ENCODE measurements at regions not wholly inside any gene's neighbourhood (a gene's known extent, or its start where the extent isn't known, plus 50 kb on each side); places are given as distances from the start of the nearest gene placed in this dataset.
A peak's percentile ranks its signal among the peaks of the same experiment; 100 is the strongest.

DNA sequence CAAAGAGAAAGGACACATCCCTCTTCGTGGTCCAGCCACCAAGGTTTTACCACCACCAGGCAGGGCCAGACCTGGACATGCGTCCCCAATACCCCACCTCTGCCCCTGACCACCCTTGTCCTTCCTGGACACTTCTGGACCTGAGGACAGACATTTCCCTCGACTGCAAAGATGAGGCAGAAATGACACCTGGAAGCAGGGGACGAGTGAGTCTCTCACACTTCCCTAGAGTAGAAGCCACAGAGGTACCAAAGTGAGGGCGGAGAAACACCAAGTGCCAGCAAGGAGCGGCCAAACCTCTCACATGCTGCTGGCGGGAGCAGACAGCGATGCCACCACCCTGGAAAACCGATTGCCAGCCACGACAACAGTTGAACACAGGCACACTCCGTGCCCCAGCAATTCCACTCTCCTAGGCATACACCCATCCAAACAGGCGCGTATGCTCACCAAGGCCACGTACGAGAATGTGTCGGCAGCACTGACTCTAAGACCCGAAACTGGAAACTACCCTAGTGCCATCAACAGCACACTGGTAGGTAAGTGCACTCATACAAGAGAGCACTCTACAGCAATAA, 207.0 kb upstream of the NSMCE3 start:
- Histone ChIP-seq H3K9ac (ENCODE audit: low read length) (no peak overlapping the region), H2BK12ac (ENCODE audit: low read length) (no peak overlapping the region), H3K4ac (ENCODE audit: low read depth, low read length) (no peak overlapping the region), H3K27me3 (ENCODE audit: insufficient read depth, low read length) (no peaks in the 10 kb centered on the region), H3K4me2 (ENCODE audit: low read length) (no peak overlapping the region), H4K12ac (ENCODE audit: low read depth, low read length) (no peak overlapping the region), H3K27ac (ENCODE audit: low read depth, low read length) (no peak overlapping the region), H2AK5ac (ENCODE audit: low read length) (no peak overlapping the region), H3K79me2 (ENCODE audit: control insufficient read depth, insufficient read depth, low read length, poor library complexity) (no peaks in the 10 kb centered on the region), H3K23ac (ENCODE audit: low read length) (no peak overlapping the region), H3K9me3 (ENCODE audit: insufficient read depth, low read depth, low read length) (no peaks in the 10 kb centered on the region), H3K4me1 (ENCODE audit: control insufficient read depth in 1 of 2, insufficient read depth in 2 of 2, low read length in 2 of 2) (no peaks in the 10 kb centered on the region), H2BK5ac (ENCODE audit: low read depth, low read length, poor library complexity) (no peak overlapping the region), H3K14ac (ENCODE audit: low read length) (no peak overlapping the region), H3K36me3 (ENCODE audit: control insufficient read depth in 1 of 2, insufficient read depth in 2 of 2, low read length in 2 of 2) (no peaks in the 10 kb centered on the region), H4K8ac (ENCODE audit: low read depth, low read length) (no peak overlapping the region), H2BK120ac (ENCODE audit: insufficient read depth, low read length, poor library complexity) (no peak overlapping the region), H3K4me3 (ENCODE audit: low read depth, low read length) (no peak overlapping the region), H3K79me1 (ENCODE audit: low read length) (no peaks in the 10 kb centered on the region), H3K18ac (ENCODE audit: low read length) (no peak overlapping the region), H2AFZ (ENCODE audit: insufficient read depth, low read length, poor library complexity) (no peak overlapping the region), H4K91ac (ENCODE audit: low read depth, low read length) (no peak overlapping the region)
- DNase-seq = no peak
- WGBS (ENCODE audit: extremely low coverage, insufficient coverage, insufficient read length) = no CpG with 5 or more reads among the region's 17 CpGs

DNA sequence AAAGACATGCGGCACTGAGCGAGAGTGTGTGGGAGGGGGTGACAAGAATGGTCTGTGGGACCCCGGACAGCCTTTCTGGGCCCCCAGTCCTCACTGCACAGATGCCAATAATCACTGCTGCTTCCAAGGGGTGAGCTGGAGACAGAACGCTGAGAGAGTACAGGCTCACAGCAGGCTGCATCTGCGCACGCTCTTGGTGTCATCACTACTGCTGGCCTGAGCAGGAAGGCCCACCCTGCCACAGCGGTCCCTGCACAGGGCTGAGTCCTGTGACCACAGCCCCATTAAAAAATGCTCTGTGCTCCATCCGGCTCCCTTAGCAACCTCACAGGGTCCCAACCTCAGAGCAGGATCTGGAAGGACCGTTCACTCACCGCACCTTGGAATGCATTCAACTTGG, 205.5 kb upstream of the NSMCE3 start:
- Histone ChIP-seq H2BK12ac (ENCODE audit: low read length) (no peak overlapping the region), H3K79me2 (ENCODE audit: control insufficient read depth, insufficient read depth, low read length, poor library complexity) (no peaks in the 10 kb centered on the region), H4K8ac (ENCODE audit: low read depth, low read length) (no peak overlapping the region), H3K18ac (ENCODE audit: low read length) (no peak overlapping the region), H2AK5ac (ENCODE audit: low read length) (no peak overlapping the region), H2AFZ (ENCODE audit: insufficient read depth, low read length, poor library complexity) (no peak overlapping the region), H3K9me3 (ENCODE audit: insufficient read depth, low read depth, low read length) (no peaks in the 10 kb centered on the region), H3K4me2 (ENCODE audit: low read length) (no peak overlapping the region), H3K14ac (ENCODE audit: low read length) (no peak overlapping the region), H3K9ac (ENCODE audit: low read length) (peak overlapping the region; percentile 21), H3K4ac (ENCODE audit: low read depth, low read length) (no peak overlapping the region), H2BK120ac (ENCODE audit: insufficient read depth, low read length, poor library complexity) (no peak overlapping the region), H3K79me1 (ENCODE audit: low read length) (no peaks in the 10 kb centered on the region), H3K4me3 (ENCODE audit: low read depth, low read length) (no peak overlapping the region), H3K27me3 (ENCODE audit: insufficient read depth, low read length) (no peaks in the 10 kb centered on the region), H3K36me3 (ENCODE audit: control insufficient read depth in 1 of 2, insufficient read depth in 2 of 2, low read length in 2 of 2) (no peaks in the 10 kb centered on the region), H4K12ac (ENCODE audit: low read depth, low read length) (no peak overlapping the region), H3K23ac (ENCODE audit: low read length) (no peak overlapping the region), H4K91ac (ENCODE audit: low read depth, low read length) (no peak overlapping the region), H3K27ac (ENCODE audit: low read depth, low read length) (no peak overlapping the region), H2BK5ac (ENCODE audit: low read depth, low read length, poor library complexity) (no peak overlapping the region), H3K4me1 (ENCODE audit: control insufficient read depth in 1 of 2, insufficient read depth in 2 of 2, low read length in 2 of 2) (no peaks in the 10 kb centered on the region)
- DNase-seq = no peak
- no CpG with 5 or more reads among the region's 10 CpGs for WGBS (ENCODE audit: extremely low coverage, insufficient coverage, insufficient read length)

DNA sequence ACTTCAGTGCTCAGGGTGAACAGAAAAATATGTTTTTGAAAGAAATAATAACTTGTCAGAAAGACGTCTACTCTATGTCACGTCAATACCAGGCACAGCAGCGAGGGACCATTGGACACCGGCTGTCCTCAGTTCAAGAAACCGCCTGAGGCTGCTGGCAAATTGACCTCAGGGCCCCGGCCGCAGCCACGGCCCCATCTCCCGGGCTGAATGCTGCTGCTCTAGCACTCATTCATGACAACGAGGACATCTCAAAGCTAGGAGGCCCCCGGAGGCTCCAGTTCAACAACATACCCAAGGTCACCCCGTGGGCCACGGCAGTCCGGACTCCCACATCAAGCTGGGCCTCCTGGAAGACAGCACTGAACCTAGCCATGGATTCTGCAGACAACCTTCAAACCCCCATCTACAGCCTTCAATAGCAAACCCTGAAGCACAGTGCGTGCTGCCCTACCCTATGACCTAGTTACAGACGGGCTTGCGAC, 204.0 kb upstream of the NSMCE3 start:
- no peak overlapping the region for H4K91ac ChIP-seq (ENCODE audit: low read depth, low read length)
- no peak overlapping the region for H3K27ac ChIP-seq (ENCODE audit: low read depth, low read length)
- no peak overlapping the region for H4K12ac ChIP-seq (ENCODE audit: low read depth, low read length)
- H3K79me1 ChIP-seq (ENCODE audit: low read length) = no peaks in the 10 kb centered on the region
- H2BK5ac ChIP-seq (ENCODE audit: low read depth, low read length, poor library complexity) = no peak overlapping the region
- no peaks in the 10 kb centered on the region for H3K9me3 ChIP-seq (ENCODE audit: insufficient read depth, low read depth, low read length)
- H4K8ac ChIP-seq (ENCODE audit: low read depth, low read length) = no peak overlapping the region
- no peak overlapping the region for H2AK5ac ChIP-seq (ENCODE audit: low read length)
- H3K4ac ChIP-seq (ENCODE audit: low read depth, low read length) = no peak overlapping the region
- H2BK120ac ChIP-seq (ENCODE audit: insufficient read depth, low read length, poor library complexity) = no peak overlapping the region
- no peak overlapping the region for H3K9ac ChIP-seq (ENCODE audit: low read length)
- H3K36me3 ChIP-seq (ENCODE audit: control insufficient read depth in 1 of 2, insufficient read depth in 2 of 2, low read length in 2 of 2) = no peaks in the 10 kb centered on the region
- no peak overlapping the region for H2BK12ac ChIP-seq (ENCODE audit: low read length)
- H3K18ac ChIP-seq (ENCODE audit: low read length) = no peak overlapping the region
- no peak overlapping the region for H3K23ac ChIP-seq (ENCODE audit: low read length)
- H3K4me1 ChIP-seq (ENCODE audit: control insufficient read depth in 1 of 2, insufficient read depth in 2 of 2, low read length in 2 of 2) = no peaks in the 10 kb centered on the region
- no peak overlapping the region for H3K4me2 ChIP-seq (ENCODE audit: low read length)
- no peak overlapping the region for H2AFZ ChIP-seq (ENCODE audit: insufficient read depth, low read length, poor library complexity)
- no peak overlapping the region for H3K4me3 ChIP-seq (ENCODE audit: low read depth, low read length)
- no peak for DNase-seq
- H3K27me3 ChIP-seq (ENCODE audit: insufficient read depth, low read length) = no peaks in the 10 kb centered on the region
- H3K14ac ChIP-seq (ENCODE audit: low read length) = no peak overlapping the region
- H3K79me2 ChIP-seq (ENCODE audit: control insufficient read depth, insufficient read depth, low read length, poor library complexity) = no peaks in the 10 kb centered on the region
- no CpG with 5 or more reads among the region's 17 CpGs for WGBS (ENCODE audit: extremely low coverage, insufficient coverage, insufficient read length)

DNA sequence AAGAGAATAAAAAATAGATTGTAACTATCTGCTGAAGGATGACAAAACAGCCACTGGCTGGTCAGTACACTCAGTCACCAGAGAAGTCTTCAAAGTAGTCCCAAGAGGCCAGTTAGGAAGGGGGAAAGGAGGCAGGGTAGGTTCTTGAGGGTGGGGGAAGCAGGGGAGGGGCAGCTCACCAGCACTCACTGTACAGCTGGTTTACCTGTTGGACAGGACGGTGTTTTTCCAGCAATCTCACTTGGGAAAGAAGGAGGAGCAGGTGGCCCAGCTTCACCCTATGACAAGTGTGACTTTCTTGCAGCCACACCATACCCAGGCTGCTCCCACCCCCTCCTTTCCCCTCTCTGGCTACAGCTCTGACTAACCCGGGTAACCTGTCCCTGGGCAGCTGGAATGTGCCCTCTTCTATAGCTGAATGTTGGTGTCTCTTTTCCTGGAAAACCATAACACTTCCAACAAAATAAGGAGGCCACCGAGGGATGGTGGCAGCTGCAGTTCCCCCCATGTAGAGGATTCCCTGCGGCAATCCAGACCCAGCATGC, 203.4 kb upstream of the NSMCE3 start:
- H3K18ac ChIP-seq (ENCODE audit: low read length) = no peak overlapping the region
- no peak overlapping the region for H2BK12ac ChIP-seq (ENCODE audit: low read length)
- no peak overlapping the region for H4K8ac ChIP-seq (ENCODE audit: low read depth, low read length)
- H3K4ac ChIP-seq (ENCODE audit: low read depth, low read length) = no peak overlapping the region
- H2BK120ac ChIP-seq (ENCODE audit: insufficient read depth, low read length, poor library complexity) = no peak overlapping the region
- no peak overlapping the region for H2BK5ac ChIP-seq (ENCODE audit: low read depth, low read length, poor library complexity)
- no peaks in the 10 kb centered on the region for H3K9me3 ChIP-seq (ENCODE audit: insufficient read depth, low read depth, low read length)
- H3K4me1 ChIP-seq (ENCODE audit: control insufficient read depth in 1 of 2, insufficient read depth in 2 of 2, low read length in 2 of 2) = no peaks in the 10 kb centered on the region
- H2AFZ ChIP-seq (ENCODE audit: insufficient read depth, low read length, poor library complexity) = no peak overlapping the region
- no peak overlapping the region for H3K9ac ChIP-seq (ENCODE audit: low read length)
- no peaks in the 10 kb centered on the region for H3K79me1 ChIP-seq (ENCODE audit: low read length)
- H4K12ac ChIP-seq (ENCODE audit: low read depth, low read length) = no peak overlapping the region
- no CpG with 5 or more reads among the region's 4 CpGs for WGBS (ENCODE audit: extremely low coverage, insufficient coverage, insufficient read length)
- no peaks in the 10 kb centered on the region for H3K27me3 ChIP-seq (ENCODE audit: insufficient read depth, low read length)
- no peak overlapping the region for H3K4me2 ChIP-seq (ENCODE audit: low read length)
- no peak for DNase-seq
- no peak overlapping the region for H4K91ac ChIP-seq (ENCODE audit: low read depth, low read length)
- H3K4me3 ChIP-seq (ENCODE audit: low read depth, low read length) = no peak overlapping the region
- H3K79me2 ChIP-seq (ENCODE audit: control insufficient read depth, insufficient read depth, low read length, poor library complexity) = no peaks in the 10 kb centered on the region
- no peak overlapping the region for H3K14ac ChIP-seq (ENCODE audit: low read length)
- no peak overlapping the region for H3K27ac ChIP-seq (ENCODE audit: low read depth, low read length)
- H3K36me3 ChIP-seq (ENCODE audit: control insufficient read depth in 1 of 2, insufficient read depth in 2 of 2, low read length in 2 of 2) = no peaks in the 10 kb centered on the region
- no peak overlapping the region for H3K23ac ChIP-seq (ENCODE audit: low read length)
- H2AK5ac ChIP-seq (ENCODE audit: low read length) = no peak overlapping the region
